Hematopoietic multipotent progenitor cell treated with erythropoietin and hydrocortisone succinate and interleukin-3 and kit ligand, for 8 days (in vitro differentiated cells): ENCODE measurements at regions not wholly inside any gene's neighbourhood (a gene's known extent, or its start where the extent isn't known, plus 50 kb on each side); places are given as distances from the start of the nearest gene placed in this dataset.
"Not testable (repeated sequence)": the region's sequence is repeated elsewhere in the genome, so short reads cannot be mapped to it uniquely, and the experiment has no call there.

Experiments
- DNase-seq: peaks from one replicate; pipeline ENCODE4 v3.0.0-alpha.2; 2015

GRCh38 chr13:58630794-58631193, 999.2 kb downstream of the PCDH17 start:
- no peak for DNase-seq

- DNase-seq: no peak
These were observed 1001.7 kb downstream of the PCDH17 start for GRCh38 chr13:58633226-58633625.

GRCh38 chr13:58655086-58655485, 1023.5 kb downstream of the PCDH17 start:
- no peak for DNase-seq

GRCh38 chr13:58660826-58661225, 1029.3 kb downstream of the PCDH17 start:
- DNase-seq: no peak

GRCh38 chr13:58666331-58666730, 1034.8 kb downstream of the PCDH17 start:
- DNase-seq: no peak

- no peak for DNase-seq
These were observed 1035.6 kb downstream of the PCDH17 start for GRCh38 chr13:58667096-58667495.

- DNase-seq: no peak
These were observed 1048.6 kb downstream of the PCDH17 start for GRCh38 chr13:58680115-58680514.

- DNase-seq: no peak
These were observed 1051.1 kb downstream of the PCDH17 start for GRCh38 chr13:58682616-58683015.

- DNase-seq: no peak
These were observed 1055.6 kb downstream of the PCDH17 start for GRCh38 chr13:58687148-58687547.

GRCh38 chr13:58698531-58698930, 1067.0 kb downstream of the PCDH17 start:
- DNase-seq: no peak

GRCh38 chr13:58704953-58705352, 1073.4 kb downstream of the PCDH17 start:
- DNase-seq: no peak

- no peak for DNase-seq
These were observed 1074.9 kb downstream of the PCDH17 start for GRCh38 chr13:58706421-58706820.

GRCh38 chr13:58712191-58712590, 1080.6 kb downstream of the PCDH17 start:
- DNase-seq: no peak

- not testable (repeated sequence) for DNase-seq
These were observed 1082.5 kb downstream of the PCDH17 start for GRCh38 chr13:58714016-58714415.

GRCh38 chr13:58721273-58721672, 1089.7 kb downstream of the PCDH17 start:
- DNase-seq: no peak

- no peak for DNase-seq
These were observed 1096.6 kb downstream of the PCDH17 start for GRCh38 chr13:58728126-58728525.

GRCh38 chr13:58729361-58729760, 1097.8 kb downstream of the PCDH17 start:
- no peak for DNase-seq

GRCh38 chr13:58744686-58745085, 1113.1 kb downstream of the PCDH17 start:
- DNase-seq: no peak

- DNase-seq: no peak
These were observed 1136.0 kb downstream of the PCDH17 start for GRCh38 chr13:58767566-58767965.

GRCh38 chr13:58773280-58773859, 1141.8 kb downstream of the PCDH17 start:
- no peak for DNase-seq

GRCh38 chr13:58782736-58783135, 1151.2 kb downstream of the PCDH17 start:
- no peak for DNase-seq

GRCh38 chr13:58792854-58793253, 1161.3 kb downstream of the PCDH17 start:
- no peak for DNase-seq

- DNase-seq: no peak
These were observed 1164.2 kb downstream of the PCDH17 start for GRCh38 chr13:58795715-58796114.

GRCh38 chr13:58804832-58805231, 1173.3 kb downstream of the PCDH17 start:
- DNase-seq: peak; percentile 1

- no peak for DNase-seq
These were observed 1174.9 kb downstream of the PCDH17 start for GRCh38 chr13:58806401-58806800.

GRCh38 chr13:58823701-58824100, 1192.2 kb downstream of the PCDH17 start:
- no peak for DNase-seq
